ENCODE measurements at regions not wholly inside any gene's neighbourhood (a gene's known extent, or its start where the extent isn't known, plus 50 kb on each side); places are given as distances from the start of the nearest gene placed in this dataset.

- peaks cover 5 to 23% (median 10%) of the 10 kb centered on the region in 5 donors for H3K27me3 Mint-ChIP-seq
- DNase-seq (no peak), ATAC-seq (no peak)
- no peaks in the 10 kb centered on the region for H3K9me3 Mint-ChIP-seq
- POLR2A ChIA-PET, result interaction anchor here (0.6 to 0.7 kb wide), 2 partner anchors 210 to 382 kb away, joined by 3 to 4 read pairs; partner anchors contain the start of gene CDC26
- H3K4me3 Mint-ChIP-seq, result no peak overlapping the region
- H3K36me3 Mint-ChIP-seq, result no peaks in the 10 kb centered on the region
- peaks cover 1 to 13% (median 6%) of the 10 kb centered on the region in 4 donors for H3K4me1 Mint-ChIP-seq
- no peak overlapping the region for H3K27ac Mint-ChIP-seq
Measured at GRCh38 chr9:113656771-113657670, 193.5 kb downstream of the RGS3 start.

DNA sequence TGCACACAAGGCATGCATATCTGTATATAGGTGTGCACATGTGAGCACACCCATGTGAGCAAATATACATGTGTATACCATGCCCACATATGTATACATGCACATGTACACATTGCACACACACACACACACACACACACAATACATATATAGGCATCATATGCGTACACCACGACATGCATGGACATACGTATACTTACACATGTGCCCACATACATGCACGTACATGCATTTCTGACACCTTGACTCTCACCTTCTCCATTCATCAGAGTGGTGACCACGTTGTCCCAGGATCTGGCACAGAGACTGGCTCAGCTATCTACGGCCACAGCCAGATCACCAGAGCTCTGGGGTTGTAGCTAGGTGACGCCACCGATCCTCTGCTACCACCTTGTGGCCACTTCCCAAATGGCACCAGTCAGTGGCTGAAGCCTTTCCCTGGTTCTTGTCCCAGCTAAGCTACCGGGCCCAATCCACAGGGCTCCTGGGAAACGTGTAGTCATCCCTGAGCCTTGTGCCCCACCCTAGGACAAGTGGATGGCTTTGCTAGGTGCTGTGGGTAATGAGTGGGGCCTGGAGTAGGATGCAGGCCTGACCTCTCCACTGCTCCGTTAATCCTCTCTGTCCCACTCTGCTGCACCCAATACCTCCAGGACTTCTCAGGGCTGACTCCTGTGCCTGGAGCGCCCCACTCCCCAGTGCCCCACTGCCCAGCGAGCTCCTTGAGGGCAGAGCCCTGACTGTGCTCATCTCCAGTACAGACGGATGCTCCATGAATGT is 194.4 kb downstream of the RGS3 start:
- Mint-ChIP-seq H3K27ac (peak overlapping the region in 3 of 10 donors; percentile 22 to 83 (median 53)), H3K36me3 (no peaks in the 10 kb centered on the region), H3K9me3 (no peaks in the 10 kb centered on the region), H3K4me3 (no peak overlapping the region), H3K4me1 (peaks cover 1 to 13% (median 6%) of the 10 kb centered on the region in 4 donors), H3K27me3 (peaks cover 7 to 23% (median 11%) of the 10 kb centered on the region in 5 donors)
- DNase-seq (peak; percentile 55 to 86 (median 74)), ATAC-seq (peak; percentile 82 to 95)
- POLR2A ChIA-PET, result interaction anchor here (0.7 kb wide), 2 partner anchors 248 to 383 kb away, joined by 3 to 4 read pairs; partner anchors contain the start of gene CDC26

DNA sequence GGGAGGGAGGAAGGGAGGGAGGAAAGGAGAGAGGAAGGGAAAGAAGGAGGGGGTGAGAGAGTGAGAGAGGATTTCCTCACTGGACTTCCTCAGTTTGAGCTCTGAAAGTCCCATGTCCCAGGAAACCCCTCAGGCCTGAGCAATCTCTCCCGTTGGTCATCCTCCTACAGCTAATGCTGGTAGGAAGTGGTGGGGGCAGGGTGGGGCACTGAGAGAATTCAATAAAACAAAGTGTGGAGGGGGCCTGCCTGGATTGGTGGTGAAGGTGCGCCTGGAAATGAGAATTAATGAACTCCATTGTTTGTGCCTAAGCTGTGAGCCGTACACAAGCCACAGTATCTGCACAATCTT is 195.0 kb downstream of the RGS3 start:
- peaks cover 1 to 13% (median 6%) of the 10 kb centered on the region in 4 donors for H3K4me1 Mint-ChIP-seq
- no peak overlapping the region for H3K27ac Mint-ChIP-seq
- H3K9me3 Mint-ChIP-seq, result no peaks in the 10 kb centered on the region

GRCh38 chr9:113659039-113659438 is 195.5 kb downstream of the RGS3 start:
- H3K27ac Mint-ChIP-seq, result no peak overlapping the region
- H3K4me1 Mint-ChIP-seq, result peaks cover 1 to 13% (median 6%) of the 10 kb centered on the region in 4 donors
- no peaks in the 10 kb centered on the region for H3K36me3 Mint-ChIP-seq
- POLR2A ChIA-PET, result no interaction called here
- no peak overlapping the region for H3K4me3 Mint-ChIP-seq
- H3K9me3 Mint-ChIP-seq, result no peaks in the 10 kb centered on the region
- no peak for ATAC-seq
- H3K27me3 Mint-ChIP-seq, result peaks cover 12 to 28% (median 14%) of the 10 kb centered on the region in 5 donors
- no peak for DNase-seq

More for the DNA sequence above, 195.0 kb downstream of the RGS3 start:
- Mint-ChIP-seq H3K4me3 (no peak overlapping the region), H3K36me3 (no peaks in the 10 kb centered on the region), H3K27me3 (peaks cover 12 to 28% (median 14%) of the 10 kb centered on the region in 5 donors)
- POLR2A ChIA-PET, result interaction anchor here (0.7 kb wide), 1 partner anchor 249 kb away, joined by 3 read pairs; no protein-coding TSS in a partner anchor
- no peak for ATAC-seq
- no peak for DNase-seq

DNA sequence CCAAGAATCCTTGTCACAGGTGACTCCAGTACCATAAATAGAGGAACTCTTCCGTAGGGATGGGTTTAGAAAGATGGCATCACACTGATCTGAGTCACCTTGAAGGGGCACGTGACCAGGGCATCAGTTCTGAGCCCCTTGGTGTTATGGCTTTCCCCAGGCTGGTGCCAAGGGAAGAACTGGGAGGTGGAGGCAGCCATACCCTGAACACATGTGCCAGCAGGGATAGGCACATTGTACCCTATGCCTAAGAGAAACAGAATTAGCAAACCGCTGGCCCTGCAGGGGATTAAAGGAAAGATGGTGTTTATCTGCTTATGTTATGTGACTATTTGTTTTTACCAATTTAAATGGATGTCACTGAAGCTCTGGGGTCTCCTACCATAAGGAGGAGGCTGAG is 196.2 kb downstream of the RGS3 start:
- no peak for ATAC-seq
- Mint-ChIP-seq H3K4me3 (no peak overlapping the region), H3K27ac (no peak overlapping the region), H3K36me3 (no peaks in the 10 kb centered on the region), H3K27me3 (peaks cover 12 to 28% (median 14%) of the 10 kb centered on the region in 5 donors), H3K9me3 (no peaks in the 10 kb centered on the region), H3K4me1 (peaks cover 1 to 13% (median 6%) of the 10 kb centered on the region in 4 donors)
- POLR2A ChIA-PET, result no interaction called here
- DNase-seq, result no peak

- Mint-ChIP-seq H3K9me3 (no peaks in the 10 kb centered on the region), H3K4me1 (peaks cover 1 to 11% (median 6%) of the 10 kb centered on the region in 4 donors), H3K4me3 (no peak overlapping the region), H3K27me3 (peaks cover 12 to 28% (median 14%) of the 10 kb centered on the region in 5 donors), H3K27ac (no peak overlapping the region), H3K36me3 (no peaks in the 10 kb centered on the region)
- ATAC-seq (no peak), DNase-seq (no peak)
- POLR2A ChIA-PET, result no interaction called here
Measured at GRCh38 chr9:113660196-113660595, 196.7 kb downstream of the RGS3 start.

DNA sequence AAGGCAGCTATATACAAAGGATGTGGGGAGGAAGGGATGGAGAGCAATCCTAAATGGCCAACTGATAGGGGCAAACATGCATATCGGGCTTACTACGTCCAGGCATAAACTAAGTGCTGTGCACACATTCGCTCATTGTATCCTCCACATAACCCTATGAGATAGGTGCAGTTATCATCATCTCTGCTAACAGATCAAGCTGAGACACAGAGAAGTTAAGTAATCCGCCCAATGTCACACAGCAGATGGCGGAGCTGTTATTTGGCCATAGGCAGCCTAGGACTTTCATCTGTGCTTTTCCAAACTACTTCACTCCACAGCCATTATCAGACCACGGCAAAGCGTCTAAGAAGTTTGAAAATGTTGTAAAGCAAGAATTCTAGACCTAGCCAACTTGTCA is 197.5 kb downstream of the RGS3 start:
- peaks cover 12 to 31% (median 13%) of the 10 kb centered on the region in 5 donors for H3K27me3 Mint-ChIP-seq
- no peak overlapping the region for H3K4me3 Mint-ChIP-seq
- H3K9me3 Mint-ChIP-seq, result no peaks in the 10 kb centered on the region
- H3K27ac Mint-ChIP-seq, result peak overlapping the region in 1 of 10 donors; percentile 40
- DNase-seq, result no peak
- H3K36me3 Mint-ChIP-seq, result no peaks in the 10 kb centered on the region
- ATAC-seq, result no peak
- POLR2A ChIA-PET, result no interaction called here
- peaks cover 1 to 6% (median 3%) of the 10 kb centered on the region in 4 donors for H3K4me1 Mint-ChIP-seq

DNA sequence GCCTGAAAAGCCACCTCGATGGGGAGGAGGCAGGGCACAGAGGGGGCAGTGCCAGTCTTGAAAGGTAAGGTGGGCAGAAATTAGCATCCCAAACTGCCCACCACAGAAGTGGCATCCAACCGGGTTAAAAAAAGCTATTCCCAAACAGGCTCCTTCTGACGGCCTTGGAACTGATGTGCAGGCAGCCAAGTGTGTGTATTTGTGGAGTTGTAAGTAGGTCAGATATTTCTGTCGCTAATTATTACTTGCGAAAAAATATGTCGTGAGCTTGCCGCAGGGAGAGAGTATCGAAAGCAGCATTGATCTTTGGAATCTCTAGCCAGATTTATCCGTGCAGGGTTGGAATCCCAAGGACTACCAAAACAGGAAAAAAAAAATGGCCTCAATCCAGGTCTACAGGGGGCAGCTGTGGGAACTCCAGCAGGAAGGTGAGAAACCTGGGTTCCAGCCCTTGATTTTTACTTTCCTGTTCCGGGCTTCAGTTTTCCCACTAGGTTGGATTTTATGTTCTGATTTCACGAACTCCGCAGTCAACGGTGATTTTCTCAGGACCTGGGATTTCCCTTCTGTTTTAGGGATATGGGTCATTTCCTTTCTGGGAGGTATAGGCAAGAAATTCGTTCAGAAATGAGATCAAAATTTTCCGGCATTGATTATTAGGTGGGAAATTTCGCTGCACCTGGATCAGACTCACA is 200.8 kb downstream of the RGS3 start:
- Mint-ChIP-seq H3K27ac (no peak overlapping the region), H3K4me1 (no peaks in the 10 kb centered on the region), H3K9me3 (no peaks in the 10 kb centered on the region), H3K27me3 (peaks cover 9 to 24% (median 13%) of the 10 kb centered on the region in 5 donors), H3K4me3 (no peak overlapping the region), H3K36me3 (no peaks in the 10 kb centered on the region)
- POLR2A ChIA-PET, result no interaction called here
- DNase-seq (no peak), ATAC-seq (no peak)

DNA sequence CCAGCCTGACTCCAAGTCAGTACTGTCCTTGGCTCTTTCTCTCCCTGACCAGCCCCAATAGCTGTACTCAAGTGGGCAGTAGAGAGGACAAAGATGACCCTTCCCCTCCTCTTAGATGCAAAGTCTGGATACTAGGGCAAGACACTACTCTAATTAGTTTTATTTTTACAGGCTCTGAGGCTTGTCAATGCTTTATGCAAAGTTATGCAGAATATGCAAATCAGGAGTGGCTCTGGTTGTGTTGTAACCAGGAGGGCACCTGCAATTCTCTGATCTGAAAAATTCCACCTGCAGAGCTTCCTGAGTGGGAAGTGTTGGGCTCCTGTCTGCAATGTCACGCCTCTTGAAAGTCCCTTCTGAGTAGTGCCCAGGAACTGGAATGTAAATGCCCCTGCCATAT is 201.5 kb downstream of the RGS3 start:
- Mint-ChIP-seq H3K4me3 (no peak overlapping the region), H3K4me1 (no peaks in the 10 kb centered on the region), H3K9me3 (no peaks in the 10 kb centered on the region), H3K27me3 (peaks cover 5 to 17% (median 8%) of the 10 kb centered on the region in 5 donors), H3K27ac (no peak overlapping the region), H3K36me3 (no peaks in the 10 kb centered on the region)
- no peak for ATAC-seq
- DNase-seq, result no peak
- POLR2A ChIA-PET, result no interaction called here

- H3K4me3 Mint-ChIP-seq, result no peak overlapping the region
- peaks cover 0 to 10% (median 8%) of the 10 kb centered on the region in 5 donors for H3K27me3 Mint-ChIP-seq
- ATAC-seq (no peak), DNase-seq (no peak)
- H3K4me1 Mint-ChIP-seq, result no peaks in the 10 kb centered on the region
- no peaks in the 10 kb centered on the region for H3K9me3 Mint-ChIP-seq
- H3K36me3 Mint-ChIP-seq, result no peaks in the 10 kb centered on the region
- H3K27ac Mint-ChIP-seq, result peak overlapping the region in 1 of 10 donors; percentile 13
- POLR2A ChIA-PET, result no interaction called here
Measured at GRCh38 chr9:113665756-113666155, 202.2 kb downstream of the RGS3 start.

- H3K4me1 Mint-ChIP-seq, result no peaks in the 10 kb centered on the region
- H3K27me3 Mint-ChIP-seq, result peaks cover 0 to 7% (median 5%) of the 10 kb centered on the region in 5 donors
- DNase-seq, result no peak
- POLR2A ChIA-PET, result no interaction called here
- H3K36me3 Mint-ChIP-seq, result no peaks in the 10 kb centered on the region
- no peak overlapping the region for H3K4me3 Mint-ChIP-seq
- H3K9me3 Mint-ChIP-seq, result no peaks in the 10 kb centered on the region
- peak overlapping the region in 1 of 10 donors; percentile 19 for H3K27ac Mint-ChIP-seq
- no peak for ATAC-seq
Measured at GRCh38 chr9:113668061-113668460, 204.5 kb downstream of the RGS3 start.

DNA sequence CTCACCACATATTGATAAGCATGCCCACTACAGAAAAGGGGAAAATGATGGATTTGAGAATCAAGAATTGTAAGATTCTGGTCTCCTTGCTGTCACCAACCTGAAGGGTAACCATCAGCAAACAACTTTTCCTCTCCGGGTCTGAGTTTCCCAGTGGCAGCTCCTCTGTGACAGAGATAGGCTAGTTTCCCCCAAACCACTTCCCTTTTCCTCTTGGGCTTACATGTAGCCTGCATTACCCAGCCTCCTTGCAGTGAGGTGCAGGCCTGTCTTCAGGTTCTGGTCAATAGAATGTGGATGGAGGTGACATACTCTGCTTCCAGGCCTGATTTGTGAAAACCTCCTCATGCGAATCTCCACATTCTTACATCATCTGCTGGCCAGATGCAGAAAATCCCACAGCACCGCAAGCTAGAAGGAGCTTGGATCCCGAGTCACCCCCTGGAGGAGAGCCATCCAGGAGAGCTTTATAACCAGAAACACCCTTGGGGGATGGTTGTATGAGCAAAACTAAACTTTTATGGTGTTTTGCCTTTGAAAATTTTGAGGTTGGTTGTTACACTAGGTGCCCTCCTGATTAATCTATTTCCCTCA is 206.1 kb downstream of the RGS3 start:
- ATAC-seq (no peak), DNase-seq (no peak)
- Mint-ChIP-seq H3K4me3 (no peak overlapping the region), H3K36me3 (no peaks in the 10 kb centered on the region), H3K4me1 (no peaks in the 10 kb centered on the region), H3K27ac (no peak overlapping the region), H3K27me3 (peaks cover 4 to 15% (median 11%) of the 10 kb centered on the region in 5 donors), H3K9me3 (no peaks in the 10 kb centered on the region)
- POLR2A ChIA-PET, result no interaction called here
